ENCODE measurements at regions not wholly inside any gene's neighbourhood (a gene's known extent, or its start where the extent isn't known, plus 50 kb on each side); places are given as distances from the start of the nearest gene placed in this dataset.

DNA sequence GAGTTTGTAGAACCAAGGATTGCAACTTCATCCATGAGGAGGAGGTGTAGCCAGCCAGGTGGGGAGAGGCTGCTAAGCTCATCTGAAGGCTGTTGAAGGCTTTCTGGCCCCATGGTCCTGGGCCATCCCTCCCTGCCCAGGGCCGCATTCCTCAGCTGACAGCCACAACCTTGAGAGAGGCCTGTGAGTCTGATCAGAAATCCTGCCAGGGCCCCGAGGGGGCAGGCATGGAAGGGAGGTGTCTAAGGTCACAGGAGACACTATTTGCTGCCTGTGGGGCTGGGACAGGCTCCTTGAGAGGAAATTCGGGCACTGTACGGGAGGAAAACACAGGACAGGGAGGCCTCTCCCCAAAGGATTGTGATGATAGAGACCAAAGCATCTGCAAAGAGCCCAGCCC lies 88.1 kb upstream of the IGLL5 start:
- H3K27me3 ChIP-seq (ENCODE audit: control insufficient read depth, insufficient read depth, low read length): peaks cover 59% of the 10 kb centered on the region
- no peak overlapping the region for H3K4me3 ChIP-seq (ENCODE audit: low read depth, low read length)
- no peaks in the 10 kb centered on the region for H3K9me3 ChIP-seq (ENCODE audit: control insufficient read depth, insufficient read depth, low read length)
- H3K36me3 ChIP-seq (ENCODE audit: control insufficient read depth, insufficient read depth, low read length): no peaks in the 10 kb centered on the region
- no peak overlapping the region for H3K9ac ChIP-seq (ENCODE audit: low read depth, low read length)
- H3K27ac ChIP-seq (ENCODE audit: low read depth, low read length): no peak overlapping the region
- no peaks in the 10 kb centered on the region for H3K4me1 ChIP-seq (ENCODE audit: control insufficient read depth, insufficient read depth, low read length)

DNA sequence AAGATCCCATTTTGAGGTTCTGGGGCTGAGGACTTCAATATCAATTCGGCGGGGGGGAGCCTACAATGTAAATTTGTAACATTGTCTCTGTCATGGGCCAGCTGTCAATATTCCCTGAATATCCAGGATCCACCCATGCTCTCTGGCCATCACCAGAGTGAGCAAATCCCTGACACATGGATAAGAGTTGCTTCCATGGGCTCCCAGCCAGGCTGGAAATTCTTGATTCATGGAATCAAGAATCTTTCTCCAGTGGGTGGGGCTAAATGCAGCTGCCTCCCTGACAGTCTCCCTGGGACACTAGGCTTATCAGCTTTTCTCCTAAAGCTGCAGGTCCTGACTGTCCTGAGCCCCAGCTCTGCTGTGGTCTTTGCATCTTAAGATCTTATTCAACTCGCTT lies 86.9 kb upstream of the IGLL5 start:
- Histone ChIP-seq H3K9me3 (ENCODE audit: control insufficient read depth, insufficient read depth, low read length) (no peaks in the 10 kb centered on the region), H3K4me3 (ENCODE audit: low read depth, low read length) (no peak overlapping the region), H3K9ac (ENCODE audit: low read depth, low read length) (no peak overlapping the region), H3K4me1 (ENCODE audit: control insufficient read depth, insufficient read depth, low read length) (no peaks in the 10 kb centered on the region), H3K27ac (ENCODE audit: low read depth, low read length) (no peak overlapping the region), H3K27me3 (ENCODE audit: control insufficient read depth, insufficient read depth, low read length) (peaks cover 62% of the 10 kb centered on the region), H3K36me3 (ENCODE audit: control insufficient read depth, insufficient read depth, low read length) (no peaks in the 10 kb centered on the region)

DNA sequence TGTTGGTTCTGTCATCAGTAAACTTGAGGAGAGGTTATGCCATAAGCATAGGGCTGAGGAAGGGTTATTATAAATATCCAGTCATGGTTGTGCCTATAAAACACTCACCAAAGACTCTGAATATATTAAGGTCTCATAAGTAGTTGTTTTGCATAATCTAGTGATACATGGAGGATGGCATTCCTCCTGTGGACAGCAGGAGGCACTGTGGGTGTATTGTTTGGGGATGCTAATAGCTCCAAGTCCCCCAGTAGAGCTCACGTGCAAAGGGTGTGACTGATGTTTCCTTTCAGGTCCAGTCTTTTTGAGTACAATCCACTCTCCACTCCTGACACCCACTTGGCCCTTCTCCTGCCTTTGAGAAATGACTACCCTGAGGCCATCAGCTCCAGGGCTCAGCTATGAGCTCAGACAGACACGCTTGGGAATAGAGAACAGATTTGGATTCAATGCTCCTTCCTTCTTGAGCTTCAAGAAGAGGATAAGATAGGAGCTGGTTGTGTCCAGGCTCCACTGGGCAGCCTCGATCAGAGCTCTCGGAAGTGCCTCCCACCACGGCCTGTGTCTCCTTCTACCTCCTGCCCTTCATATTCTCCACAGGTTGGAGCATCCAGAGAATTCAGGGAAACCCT lies 85.2 kb upstream of the IGLL5 start:
- Histone ChIP-seq H3K36me3 (ENCODE audit: control insufficient read depth, insufficient read depth, low read length) (no peaks in the 10 kb centered on the region), H3K27me3 (ENCODE audit: control insufficient read depth, insufficient read depth, low read length) (peaks cover 70% of the 10 kb centered on the region), H3K4me3 (ENCODE audit: low read depth, low read length) (no peak overlapping the region), H3K9ac (ENCODE audit: low read depth, low read length) (no peak overlapping the region), H3K27ac (ENCODE audit: low read depth, low read length) (no peak overlapping the region), H3K9me3 (ENCODE audit: control insufficient read depth, insufficient read depth, low read length) (no peaks in the 10 kb centered on the region), H3K4me1 (ENCODE audit: control insufficient read depth, insufficient read depth, low read length) (no peaks in the 10 kb centered on the region)

DNA sequence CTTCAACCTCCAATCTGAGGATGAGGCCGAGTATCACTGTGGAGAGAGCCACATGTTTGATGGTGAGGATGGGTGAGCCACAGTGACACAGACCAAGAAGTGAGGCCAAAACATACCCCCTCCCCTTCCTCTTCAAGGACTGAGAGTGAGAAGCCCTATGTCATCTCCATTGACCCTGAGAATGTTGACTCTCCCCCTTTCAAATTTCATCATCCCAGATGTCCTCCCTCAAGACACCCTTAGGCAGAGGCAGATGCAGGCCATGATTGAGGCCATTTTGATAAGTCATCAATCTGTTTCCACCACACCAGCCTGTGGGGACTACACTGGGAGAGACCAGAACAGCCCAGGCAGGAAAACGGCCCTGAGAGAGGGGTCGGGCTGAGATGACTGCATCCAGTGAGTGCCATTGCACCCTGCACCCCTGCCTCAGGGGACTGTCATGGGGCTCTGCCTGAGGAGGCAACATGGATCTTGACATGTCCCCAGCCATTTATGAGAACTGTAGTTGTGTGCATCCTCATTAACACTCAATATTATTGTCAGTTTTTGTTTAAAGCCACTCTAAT lies 84.2 kb upstream of the IGLL5 start:
- Histone ChIP-seq H3K4me1 (ENCODE audit: control insufficient read depth, insufficient read depth, low read length) (no peaks in the 10 kb centered on the region), H3K9me3 (ENCODE audit: control insufficient read depth, insufficient read depth, low read length) (no peaks in the 10 kb centered on the region), H3K9ac (ENCODE audit: low read depth, low read length) (no peak overlapping the region), H3K27me3 (ENCODE audit: control insufficient read depth, insufficient read depth, low read length) (peaks cover 71% of the 10 kb centered on the region), H3K36me3 (ENCODE audit: control insufficient read depth, insufficient read depth, low read length) (no peaks in the 10 kb centered on the region), H3K27ac (ENCODE audit: low read depth, low read length) (no peak overlapping the region), H3K4me3 (ENCODE audit: low read depth, low read length) (no peak overlapping the region)

DNA sequence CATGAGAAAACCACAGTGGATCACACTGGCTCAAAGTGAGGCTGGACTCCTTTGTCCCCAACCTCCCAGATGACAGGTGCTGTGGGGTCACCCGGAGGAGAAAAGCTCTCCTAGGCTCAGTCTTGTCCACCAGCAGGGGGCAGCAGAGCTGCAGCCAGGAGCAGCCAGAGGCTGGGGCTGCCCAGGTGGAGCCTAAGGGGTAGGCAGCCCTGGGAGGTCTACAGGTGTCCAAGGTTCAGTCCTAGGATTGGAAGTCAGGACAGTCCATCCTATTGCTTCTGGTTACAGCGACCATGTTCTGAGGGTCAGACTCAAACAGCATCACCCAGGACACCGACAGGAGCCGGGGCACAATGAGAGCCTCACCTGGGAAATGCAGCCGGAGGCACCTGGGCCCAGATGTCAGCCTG lies 77.6 kb upstream of the IGLL5 start:
- Histone ChIP-seq H3K36me3 (ENCODE audit: control insufficient read depth, insufficient read depth, low read length) (no peaks in the 10 kb centered on the region), H3K9ac (ENCODE audit: low read depth, low read length) (no peak overlapping the region), H3K27me3 (ENCODE audit: control insufficient read depth, insufficient read depth, low read length) (peaks cover 66% of the 10 kb centered on the region), H3K4me1 (ENCODE audit: control insufficient read depth, insufficient read depth, low read length) (no peaks in the 10 kb centered on the region), H3K9me3 (ENCODE audit: control insufficient read depth, insufficient read depth, low read length) (no peaks in the 10 kb centered on the region), H3K4me3 (ENCODE audit: low read depth, low read length) (no peak overlapping the region), H3K27ac (ENCODE audit: low read depth, low read length) (no peak overlapping the region)

DNA sequence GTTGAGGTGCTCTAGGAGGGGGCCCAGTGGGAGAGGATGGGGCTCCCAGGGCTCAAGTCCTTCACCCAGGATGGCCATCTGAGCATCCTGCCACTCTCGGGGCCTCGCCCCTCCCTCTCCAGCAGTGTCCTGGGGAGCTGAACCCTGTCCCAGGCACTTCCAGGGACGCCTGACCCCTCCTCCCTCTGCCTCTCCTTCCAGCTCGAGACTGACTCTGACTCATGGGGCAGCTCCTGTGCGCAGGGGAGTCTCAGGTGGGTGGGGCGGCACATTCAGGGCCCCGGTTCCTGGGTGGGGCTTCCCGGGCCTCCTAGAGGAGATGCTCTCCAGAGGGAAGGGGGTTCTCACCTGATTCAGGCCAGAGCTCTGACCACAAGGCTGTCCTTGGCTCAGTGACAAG lies 77.1 kb upstream of the IGLL5 start:
- Histone ChIP-seq H3K27ac (ENCODE audit: low read depth, low read length) (no peak overlapping the region), H3K4me3 (ENCODE audit: low read depth, low read length) (no peak overlapping the region), H3K4me1 (ENCODE audit: control insufficient read depth, insufficient read depth, low read length) (no peaks in the 10 kb centered on the region), H3K9me3 (ENCODE audit: control insufficient read depth, insufficient read depth, low read length) (no peaks in the 10 kb centered on the region), H3K27me3 (ENCODE audit: control insufficient read depth, insufficient read depth, low read length) (peaks cover 67% of the 10 kb centered on the region), H3K9ac (ENCODE audit: low read depth, low read length) (no peak overlapping the region), H3K36me3 (ENCODE audit: control insufficient read depth, insufficient read depth, low read length) (no peaks in the 10 kb centered on the region)

DNA sequence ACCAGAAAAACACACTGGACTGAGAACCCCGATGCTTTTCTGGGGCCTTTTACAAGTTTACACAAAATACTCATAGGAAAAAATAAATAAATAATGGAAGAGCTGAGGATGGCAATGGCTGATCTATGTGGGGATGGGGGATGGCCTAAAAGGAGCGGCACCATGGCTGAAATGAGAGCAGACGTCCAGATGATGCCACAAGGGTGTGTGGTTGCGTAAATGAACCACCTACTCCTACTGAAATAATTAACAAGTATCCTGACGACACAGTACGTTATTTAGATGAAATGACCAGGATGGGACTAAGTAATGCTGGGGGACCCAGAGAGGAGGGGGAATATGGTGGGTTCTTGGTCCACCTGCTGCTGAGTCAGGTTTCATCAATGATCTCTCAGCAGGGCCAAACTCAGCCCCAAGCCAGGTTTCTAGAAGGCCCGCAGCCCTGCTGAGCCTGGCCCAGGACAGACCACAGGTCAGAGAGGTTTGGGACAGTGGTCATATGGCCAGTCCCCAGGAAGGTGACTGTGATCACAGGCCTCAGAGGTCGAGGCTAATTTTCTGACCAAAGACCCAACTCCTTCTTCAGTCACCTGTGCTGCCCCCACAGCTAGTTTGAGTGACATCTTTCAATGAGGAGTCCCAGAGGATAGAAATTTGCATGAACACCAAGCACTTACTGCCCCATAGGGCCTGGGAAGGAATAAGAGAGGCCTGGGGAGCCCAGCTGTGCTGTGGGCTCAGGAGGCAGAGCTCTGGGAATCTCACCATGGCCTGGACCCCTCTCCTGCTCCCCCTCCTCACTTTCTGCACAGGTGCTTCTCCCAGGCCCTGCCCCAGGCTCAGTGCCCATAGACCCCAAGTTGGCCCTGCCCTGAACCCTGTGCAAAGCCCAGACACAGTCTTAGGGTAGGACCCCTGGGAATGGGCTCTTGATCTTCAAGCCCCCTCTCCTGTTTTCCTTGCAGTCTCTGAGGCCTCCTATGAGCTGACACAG lies 76.3 kb upstream of the IGLL5 start:
- Histone ChIP-seq H3K4me1 (ENCODE audit: control insufficient read depth, insufficient read depth, low read length) (no peaks in the 10 kb centered on the region), H3K27me3 (ENCODE audit: control insufficient read depth, insufficient read depth, low read length) (peaks cover 69% of the 10 kb centered on the region), H3K36me3 (ENCODE audit: control insufficient read depth, insufficient read depth, low read length) (no peaks in the 10 kb centered on the region), H3K9ac (ENCODE audit: low read depth, low read length) (no peak overlapping the region), H3K4me3 (ENCODE audit: low read depth, low read length) (no peak overlapping the region), H3K9me3 (ENCODE audit: control insufficient read depth, insufficient read depth, low read length) (no peaks in the 10 kb centered on the region), H3K27ac (ENCODE audit: low read depth, low read length) (no peak overlapping the region)

DNA sequence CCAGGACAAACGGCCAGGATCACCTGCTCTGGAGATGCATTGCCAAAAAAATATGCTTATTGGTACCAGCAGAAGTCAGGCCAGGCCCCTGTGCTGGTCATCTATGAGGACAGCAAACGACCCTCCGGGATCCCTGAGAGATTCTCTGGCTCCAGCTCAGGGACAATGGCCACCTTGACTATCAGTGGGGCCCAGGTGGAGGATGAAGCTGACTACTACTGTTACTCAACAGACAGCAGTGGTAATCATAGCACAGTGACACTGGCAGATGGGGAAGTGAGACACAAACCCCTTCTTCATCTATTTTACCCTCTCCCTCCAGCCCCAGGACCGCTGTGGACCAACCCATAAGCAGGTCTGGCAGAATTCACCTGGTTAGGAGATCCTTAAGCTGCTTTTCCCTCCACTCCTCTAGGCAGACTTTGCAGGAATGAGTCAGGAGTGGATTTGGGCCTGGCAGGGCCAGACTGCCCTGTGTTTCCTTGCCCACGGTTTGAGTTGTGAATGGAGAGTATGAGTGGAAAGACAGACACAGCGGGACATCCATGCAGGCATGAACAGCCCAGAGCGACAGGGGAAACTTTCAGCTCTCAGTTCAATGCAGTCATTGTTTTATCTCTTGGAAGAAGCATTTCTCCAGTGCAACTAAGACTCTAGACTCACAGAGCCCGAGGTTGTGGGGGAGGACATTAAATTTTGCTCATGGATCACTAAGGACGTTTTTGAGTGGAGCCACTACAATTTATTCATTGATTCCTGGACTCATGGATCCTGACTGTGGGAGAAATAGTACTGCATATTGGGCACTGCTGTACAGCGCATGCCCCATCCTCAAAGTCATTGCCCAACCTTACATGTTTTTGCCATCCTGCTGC lies 75.3 kb upstream of the IGLL5 start:
- no peaks in the 10 kb centered on the region for H3K9me3 ChIP-seq (ENCODE audit: control insufficient read depth, insufficient read depth, low read length)
- H3K27me3 ChIP-seq (ENCODE audit: control insufficient read depth, insufficient read depth, low read length): peaks cover 68% of the 10 kb centered on the region
- no peak overlapping the region for H3K27ac ChIP-seq (ENCODE audit: low read depth, low read length)
- H3K36me3 ChIP-seq (ENCODE audit: control insufficient read depth, insufficient read depth, low read length): no peaks in the 10 kb centered on the region
- H3K4me1 ChIP-seq (ENCODE audit: control insufficient read depth, insufficient read depth, low read length): no peaks in the 10 kb centered on the region
- H3K4me3 ChIP-seq (ENCODE audit: low read depth, low read length): no peak overlapping the region
- no peak overlapping the region for H3K9ac ChIP-seq (ENCODE audit: low read depth, low read length)

DNA sequence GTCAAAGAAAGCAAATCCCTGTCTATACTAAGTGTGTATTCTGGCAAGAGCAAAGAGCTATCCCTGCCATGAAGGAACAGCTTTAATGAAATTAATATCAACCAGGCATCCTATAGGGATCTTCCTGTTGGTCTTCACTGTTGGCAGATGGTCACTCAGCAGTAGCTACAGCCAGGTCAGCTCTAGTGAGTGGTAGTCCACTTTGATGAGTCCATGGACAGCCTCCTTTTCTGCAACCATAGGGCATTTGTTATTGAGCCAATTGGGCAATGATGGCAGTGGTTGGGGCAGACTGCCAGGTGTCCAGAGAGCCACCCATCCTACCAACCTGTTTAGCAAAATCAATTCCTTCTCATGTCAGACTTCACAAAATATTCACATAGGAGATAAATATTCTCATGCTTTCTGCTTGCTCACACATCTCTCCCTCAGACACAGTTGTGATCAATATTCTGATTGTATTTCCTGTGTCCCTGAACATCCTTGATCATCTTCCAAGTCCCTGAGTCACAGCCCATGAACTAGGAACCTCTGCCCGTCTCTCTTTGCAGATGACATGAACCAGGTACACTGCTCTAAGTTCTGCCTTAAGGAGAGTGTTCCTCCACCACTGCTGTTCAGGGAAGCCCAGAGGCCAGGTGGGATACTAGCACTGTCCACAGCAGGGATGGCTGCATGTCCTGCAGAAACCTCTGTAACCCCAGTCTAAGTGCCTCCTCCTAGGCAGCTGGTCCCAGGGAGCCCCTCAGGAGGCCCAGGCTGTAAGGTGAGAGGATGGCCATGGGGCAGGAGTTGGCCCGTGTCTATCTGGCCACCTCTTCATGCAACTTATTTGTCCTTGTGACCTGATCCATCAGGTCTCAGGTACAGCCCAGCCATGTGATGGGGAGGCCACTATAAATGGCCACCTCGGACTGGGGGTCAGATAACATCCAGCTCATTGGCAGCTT lies 74.2 kb upstream of the IGLL5 start:
- H3K4me1 ChIP-seq (ENCODE audit: control insufficient read depth, insufficient read depth, low read length): no peaks in the 10 kb centered on the region

More for the DNA sequence above, 74.2 kb upstream of the IGLL5 start:
- Histone ChIP-seq H3K36me3 (ENCODE audit: control insufficient read depth, insufficient read depth, low read length) (no peaks in the 10 kb centered on the region), H3K27me3 (ENCODE audit: control insufficient read depth, insufficient read depth, low read length) (peaks cover 67% of the 10 kb centered on the region), H3K9ac (ENCODE audit: low read depth, low read length) (no peak overlapping the region), H3K27ac (ENCODE audit: low read depth, low read length) (no peak overlapping the region), H3K4me3 (ENCODE audit: low read depth, low read length) (no peak overlapping the region), H3K9me3 (ENCODE audit: control insufficient read depth, insufficient read depth, low read length) (no peaks in the 10 kb centered on the region)

Measured in HUES48 (cell line).